Tibial nerve (tissue), 4 donors: ENCODE measurements at regions not wholly inside any gene's neighbourhood (a gene's known extent, or its start where the extent isn't known, plus 50 kb on each side); places are given as distances from the start of the nearest gene placed in this dataset.

ENCODE experiments used
- DNase-seq, 2 donors: peaks; one replicate each; pipeline ENCODE4 v3.0.0-alpha.2; 2019; ENCODE audit warnings: low spot score in 2 of 2
- H3K27ac ChIP-seq, 4 donors: fragments of 200-600 bp; sonication (generic) in 3 of 4; one replicate each; pipeline ENCODE4 v1.5.1; 2017 to 2019; ENCODE audit warnings: mild to moderate bottlenecking in 1 of 4
- H3K27me3 ChIP-seq, 2 donors: fragments of 200-600 bp; sonication (generic) in 1 of 2; one replicate each; pipeline versions ENCODE4 v1.5.1 to v1.6.0; 2017 to 2019
- H3K36me3 ChIP-seq, 3 donors: fragments of 200-600 bp; sonication (generic); one replicate each; pipeline ENCODE4 v1.5.1; 2018 to 2019
- H3K4me1 ChIP-seq, 4 donors: fragments of 200-600 bp; sonication (generic) in 3 of 4; one replicate each; pipeline ENCODE4 v1.5.1; 2017 to 2019
- H3K4me3 ChIP-seq, 4 donors: fragments of 200-600 bp; sonication (generic) in 3 of 4; one replicate each; pipeline ENCODE4 v1.5.1; 2017 to 2019; ENCODE audit warnings: mild to moderate bottlenecking in 1 of 4, moderate library complexity in 1 of 4
- H3K9me3 ChIP-seq, 4 donors: fragments of 200-600 bp; sonication (generic) in 3 of 4; one replicate each; pipeline ENCODE4 v1.5.1; 2017 to 2019
- CTCF ChIP-seq, 5 experiments: fragments of 200-600 bp in 3 of 5; fragments of 450-650 bp in 2 of 5; sonication (generic) in 3 of 5; IDR thresholded peaks; one replicate each; pipeline ENCODE4 v1.5.1; 2016 to 2019; ENCODE audit warnings: antibody characterized with exemption in 5 of 5, mild to moderate bottlenecking in 3 of 5, moderate library complexity in 2 of 5
- EP300 ChIP-seq, 2 donors: sonication (generic); formaldehyde crosslinking; IDR thresholded peaks; one replicate each; pipeline ENCODE4 v1.6.1; 2017; ENCODE audit warnings: antibody characterized with exemption in 2 of 2, mild to moderate bottlenecking in 1 of 2
- POLR2A ChIP-seq, 2 donors: fragments of 450-650 bp; IDR thresholded peaks; one replicate each; pipeline ENCODE4 v1.6.1; 2017; ENCODE audit warnings: antibody characterized with exemption in 2 of 2, mild to moderate bottlenecking in 2 of 2, moderate library complexity in 2 of 2
- WGBS, 2 donors: methylation state at CpG; one replicate each; pipeline ENCODE4 v1.1.5; 2018; 5-methylcytosine and 5-hydroxymethylcytosine counted together

- TF ChIP-seq POLR2A (IDR thresholded peaks at IDR 0.05) (no peak), CTCF (IDR thresholded peaks at IDR 0.05) (no peak), EP300 (IDR thresholded peaks at IDR 0.05) (no peak)
Measured at GRCh38 chr5:38780316-38780715, 65.5 kb upstream of the OSMR start.

GRCh38 chr5:38780945-38781344 lies 64.9 kb upstream of the OSMR start:
- peak; percentile 54 to 84 for DNase-seq
- Histone ChIP-seq H3K4me3 (no peak overlapping the region), H3K27ac (no peak overlapping the region), H3K27me3 (no peaks in the 10 kb centered on the region), H3K4me1 (peaks cover 0 to 29% (median 7%) of the 10 kb centered on the region in 4 donors), H3K9me3 (no peaks in the 10 kb centered on the region), H3K36me3 (no peaks in the 10 kb centered on the region)
- TF ChIP-seq CTCF (IDR thresholded peaks at IDR 0.05) (peak in 3 of 5 experiments; percentile 9 to 32 (median 16)), EP300 (IDR thresholded peaks at IDR 0.05) (peak in 1 of 2 donors; percentile 52), POLR2A (IDR thresholded peaks at IDR 0.05) (no peak)
- WGBS, 2 donors = 54 to 71% methylated on average over 2 of the region's 2 CpGs

More at GRCh38 chr5:38780316-38780715, 65.5 kb upstream of the OSMR start:
- Histone ChIP-seq H3K4me3 (no peak overlapping the region), H3K36me3 (no peaks in the 10 kb centered on the region), H3K27ac (no peak overlapping the region), H3K27me3 (no peaks in the 10 kb centered on the region), H3K9me3 (no peaks in the 10 kb centered on the region), H3K4me1 (peaks cover 0 to 31% (median 7%) of the 10 kb centered on the region in 4 donors)
- DNase-seq = no peak

GRCh38 chr5:38782180-38782835 lies 63.5 kb upstream of the OSMR start:
- Histone ChIP-seq H3K9me3 (no peaks in the 10 kb centered on the region), H3K4me3 (no peak overlapping the region), H3K27me3 (no peaks in the 10 kb centered on the region), H3K4me1 (peaks cover 0 to 26% (median 7%) of the 10 kb centered on the region in 4 donors), H3K36me3 (no peaks in the 10 kb centered on the region), H3K27ac (peak overlapping the region in 2 of 4 donors; percentile 46 to 47)
- TF ChIP-seq POLR2A (IDR thresholded peaks at IDR 0.05) (no peak), EP300 (IDR thresholded peaks at IDR 0.05) (no peak), CTCF (IDR thresholded peaks at IDR 0.05) (no peak)
- WGBS, 2 donors = 82 to 85% methylated on average over 1 of the region's 1 CpG
- no peak for DNase-seq

GRCh38 chr5:38783011-38783561 lies 62.7 kb upstream of the OSMR start:
- no peaks in the 10 kb centered on the region for H3K36me3 ChIP-seq
- H3K4me3 ChIP-seq = no peak overlapping the region
- H3K4me1 ChIP-seq = peaks cover 0 to 26% (median 7%) of the 10 kb centered on the region in 4 donors
- 33 to 35% methylated on average over 2 of the region's 2 CpGs for WGBS, 2 donors
- no peaks in the 10 kb centered on the region for H3K9me3 ChIP-seq
- peak overlapping the region in 2 of 4 donors; percentile 46 to 47 for H3K27ac ChIP-seq
- no peaks in the 10 kb centered on the region for H3K27me3 ChIP-seq
- peak in 1 of 5 experiments; percentile 23 for TF ChIP-seq CTCF (IDR thresholded peaks at IDR 0.05)
- no peak for TF ChIP-seq POLR2A (IDR thresholded peaks at IDR 0.05)
- TF ChIP-seq EP300 (IDR thresholded peaks at IDR 0.05) = peak in 1 of 2 donors; percentile 83
- DNase-seq = peak in 1 of 2 donors; percentile 52

DNA sequence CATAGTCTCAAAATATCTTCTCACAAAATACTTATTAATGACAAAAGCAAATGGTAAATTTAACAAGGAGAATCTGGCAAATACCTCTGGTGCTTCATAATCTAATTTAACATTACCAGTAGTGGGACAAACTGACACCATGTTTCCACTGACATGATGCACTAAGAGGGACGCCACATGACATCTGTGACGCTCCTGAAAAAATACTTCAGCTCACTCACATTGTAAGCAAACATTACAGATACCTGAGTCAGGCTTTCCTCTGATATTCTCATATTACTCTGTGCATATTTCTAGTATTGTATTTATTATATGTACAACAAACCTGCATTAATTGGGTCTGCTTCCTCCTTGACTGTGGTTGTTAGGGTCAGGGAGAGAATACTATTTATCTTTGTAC lies 56.7 kb upstream of the OSMR start:
- H3K27ac ChIP-seq = no peak overlapping the region
- no peaks in the 10 kb centered on the region for H3K27me3 ChIP-seq
- H3K9me3 ChIP-seq = no peaks in the 10 kb centered on the region
- no peak for TF ChIP-seq EP300 (IDR thresholded peaks at IDR 0.05)
- TF ChIP-seq CTCF (IDR thresholded peaks at IDR 0.05) = no peak
- no peak for TF ChIP-seq POLR2A (IDR thresholded peaks at IDR 0.05)
- no peak for DNase-seq
- 98 to 100% methylated on average over 2 of the region's 2 CpGs for WGBS, 2 donors
- no peaks in the 10 kb centered on the region for H3K36me3 ChIP-seq
- H3K4me3 ChIP-seq = no peak overlapping the region
- peaks cover 0 to under 1% (median 0%) of the 10 kb centered on the region in 4 donors for H3K4me1 ChIP-seq
